MM.1S (cell line): ENCODE measurements at regions not wholly inside any gene's neighbourhood (a gene's known extent, or its start where the extent isn't known, plus 50 kb on each side); places are given as distances from the start of the nearest gene placed in this dataset.

Source experiments
- DNase-seq: peaks from one replicate; pipeline ENCODE4 v3.0.0-alpha.2; 2015
- H2AFZ ChIP-seq: fragments of 300-600 bp; sonication (generic); 2 replicates; pipeline ENCODE4 v1.6.0; 2016; ENCODE audit warnings: antibody characterized with exemption, low read length
- H3F3A ChIP-seq: fragments of 300-600 bp; sonication (generic); 2 replicates; pipeline ENCODE4 v1.6.1; 2016; ENCODE audit warnings: mild to moderate bottlenecking, antibody characterized with exemption, low read length, moderate library complexity, mixed read lengths; ENCODE audit not compliant: insufficient read depth
- H3K27ac ChIP-seq: fragments of 300-600 bp; sonication (generic); 2 replicates; pipeline ENCODE4 v1.5.1; 2016; ENCODE audit warnings: mild to moderate bottlenecking, low read length
- H3K27me3 ChIP-seq: fragments of 300-600 bp; sonication (generic); replicated peaks from 2 replicates; pipeline ENCODE4 v1.6.0; 2016; ENCODE audit warnings: low read length; ENCODE audit not compliant: insufficient read depth
- H3K36me3 ChIP-seq: fragments of 300-600 bp; sonication (generic); replicated peaks from 2 replicates; pipeline ENCODE4 v1.6.1; 2016; ENCODE audit warnings: mild to moderate bottlenecking, low read length, mixed read lengths; ENCODE audit not compliant: insufficient read depth
- H3K4me1 ChIP-seq: fragments of 300-600 bp; sonication (generic); 2 replicates; pipeline ENCODE4 v1.6.1; 2016; ENCODE audit warnings: low read length, mixed read lengths
- H3K4me2 ChIP-seq: fragments of 300-600 bp; sonication (generic); 2 replicates; pipeline ENCODE4 v1.6.0; 2016; ENCODE audit warnings: low read depth, low read length
- H3K4me3 ChIP-seq: fragments of 300-600 bp; sonication (generic); 2 replicates; pipeline ENCODE4 v1.5.1; 2016; ENCODE audit warnings: low read length, mixed read lengths
- H3K79me2 ChIP-seq: fragments of 300-600 bp; sonication (generic); 2 replicates; pipeline ENCODE4 v1.6.1; 2016; ENCODE audit warnings: mixed run types, low read length, mixed read lengths
- H3K9ac ChIP-seq: fragments of 300-600 bp; sonication (generic); 2 replicates; pipeline ENCODE4 v1.6.1; 2016; ENCODE audit warnings: low read length, mixed read lengths
- H3K9me2 ChIP-seq: fragments of 300-600 bp; sonication (generic); replicated peaks from 2 replicates; pipeline ENCODE4 v1.6.1; 2016; ENCODE audit warnings: mild to moderate bottlenecking, low read length, mixed read lengths; ENCODE audit not compliant: insufficient read depth
- H3K9me3 ChIP-seq: fragments of 300-600 bp; sonication (generic); replicated peaks from 2 replicates; pipeline ENCODE4 v1.6.1; 2016; ENCODE audit warnings: mild to moderate bottlenecking, low read length, mixed read lengths; ENCODE audit not compliant: insufficient read depth
- H4K20me1 ChIP-seq: fragments of 300-600 bp; sonication (generic); 2 replicates; pipeline ENCODE4 v1.6.1; 2016; ENCODE audit warnings: mild to moderate bottlenecking, low read length, moderate library complexity, mixed read lengths; ENCODE audit not compliant: insufficient read depth
- CTCF ChIP-seq: fragments of 300-600 bp; sonication (generic); IDR thresholded peaks from 2 replicates; pipeline ENCODE4 v1.5.1; 2016; ENCODE audit warnings: antibody characterized with exemption, low read length, mixed read lengths
- EZH2 ChIP-seq: fragments of 300-600 bp; sonication (generic); optimal IDR thresholded peaks from 2 replicates; pipeline ENCODE3; 2017; ENCODE audit warnings: low read depth, mild to moderate bottlenecking, antibody characterized with exemption, low read length, mixed read lengths
- EZH2phosphoT487 ChIP-seq: fragments of 300-600 bp; sonication (generic); IDR thresholded peaks from 2 replicates; pipeline ENCODE4 v1.6.1; 2018; ENCODE audit warnings: antibody characterized with exemption, low read length

- H3K36me3 ChIP-seq = no peaks in the 10 kb centered on the region
- H3K79me2 ChIP-seq = no peaks in the 10 kb centered on the region
- H3K27ac ChIP-seq = no peak overlapping the region
- no peaks in the 10 kb centered on the region for H3F3A ChIP-seq
- no peaks in the 10 kb centered on the region for H3K27me3 ChIP-seq
- H3K4me3 ChIP-seq = no peak overlapping the region
- H3K9me3 ChIP-seq = no peaks in the 10 kb centered on the region
- H3K9ac ChIP-seq = no peak overlapping the region
- no peaks in the 10 kb centered on the region for H3K9me2 ChIP-seq
- H3K4me1 ChIP-seq = no peaks in the 10 kb centered on the region
- no peak overlapping the region for H2AFZ ChIP-seq
- no peak for DNase-seq
- no peak overlapping the region for H3K4me2 ChIP-seq
- H4K20me1 ChIP-seq = no peaks in the 10 kb centered on the region
- TF ChIP-seq CTCF (no peak), EZH2 (no peak), EZH2phosphoT487 (no peak)
Measured at GRCh38 chr1:95340061-95340460, 106.1 kb downstream of the RWDD3 start.

- Histone ChIP-seq H3F3A (no peaks in the 10 kb centered on the region), H3K4me2 (no peak overlapping the region), H3K9ac (no peak overlapping the region), H3K27me3 (no peaks in the 10 kb centered on the region), H3K9me3 (no peaks in the 10 kb centered on the region), H3K9me2 (no peaks in the 10 kb centered on the region), H3K36me3 (no peaks in the 10 kb centered on the region), H3K4me1 (no peaks in the 10 kb centered on the region), H3K27ac (no peak overlapping the region), H3K4me3 (no peak overlapping the region), H2AFZ (no peak overlapping the region), H3K79me2 (no peaks in the 10 kb centered on the region), H4K20me1 (no peaks in the 10 kb centered on the region)
- no peak for DNase-seq
- TF ChIP-seq EZH2 (no peak), CTCF (no peak), EZH2phosphoT487 (no peak)
Measured at GRCh38 chr1:95352767-95353166, 118.8 kb downstream of the RWDD3 start.

GRCh38 chr1:95353194-95353593, 119.2 kb downstream of the RWDD3 start:
- no peaks in the 10 kb centered on the region for H3K27me3 ChIP-seq
- TF ChIP-seq CTCF (no peak), EZH2 (no peak), EZH2phosphoT487 (no peak)
- no peak for DNase-seq
- H3K4me1 ChIP-seq = no peaks in the 10 kb centered on the region
- no peak overlapping the region for H3K27ac ChIP-seq
- no peak overlapping the region for H3K4me2 ChIP-seq
- H4K20me1 ChIP-seq = no peaks in the 10 kb centered on the region
- H3F3A ChIP-seq = no peaks in the 10 kb centered on the region
- no peak overlapping the region for H2AFZ ChIP-seq
- no peaks in the 10 kb centered on the region for H3K36me3 ChIP-seq
- H3K9me3 ChIP-seq = no peaks in the 10 kb centered on the region
- H3K4me3 ChIP-seq = no peak overlapping the region
- H3K9ac ChIP-seq = no peak overlapping the region
- H3K9me2 ChIP-seq = no peaks in the 10 kb centered on the region
- H3K79me2 ChIP-seq = no peaks in the 10 kb centered on the region
